ENCODE measurements at regions not wholly inside any gene's neighbourhood (a gene's known extent, or its start where the extent isn't known, plus 50 kb on each side); places are given as distances from the start of the nearest gene placed in this dataset.

DNA sequence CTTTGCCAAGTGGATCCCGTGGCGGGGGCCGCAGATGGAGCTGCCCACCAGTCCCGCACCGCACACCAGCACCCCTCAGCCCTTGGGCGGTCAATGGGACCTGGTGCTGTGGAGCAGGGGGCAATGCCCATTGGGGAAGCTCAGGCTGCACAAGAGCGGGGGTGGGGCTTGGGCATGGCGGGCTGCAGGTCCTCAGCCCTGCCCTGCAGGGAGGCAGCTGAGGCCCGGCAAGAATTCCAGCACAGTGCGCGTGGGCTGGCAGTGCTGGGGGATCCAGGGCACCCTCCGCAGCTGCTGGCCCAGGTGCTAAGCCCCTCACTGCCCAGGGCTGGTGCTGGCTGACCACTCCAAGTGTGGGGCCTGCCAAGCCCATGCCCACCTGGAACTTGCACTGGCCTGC is 136.2 kb upstream of the ANKRD30A start:
- Histone ChIP-seq H3K9ac (ENCODE audit: low read depth, low read length) (no peak overlapping the region), H3K27ac (ENCODE audit: insufficient read depth, low read length) (no peak overlapping the region), H4K8ac (ENCODE audit: low read depth in 2 of 2, low read length in 2 of 2) (no peak overlapping the region), H3K9me1 (ENCODE audit: insufficient read depth, low read length) (no peaks in the 10 kb centered on the region), H4K5ac (ENCODE audit: low read depth, low read length) (no peak overlapping the region), H2BK120ac (ENCODE audit: low read depth, low read length) (no peak overlapping the region), H3K9me3 (ENCODE audit: control insufficient read depth, insufficient read depth, low read length) (peaks cover 8% of the 10 kb centered on the region; the same call in 1 of the 2 replicates), H3K23ac (ENCODE audit: low read depth, low read length) (no peak overlapping the region), H3K4me1 (ENCODE audit: control insufficient read depth, insufficient read depth, low read length) (no peaks in the 10 kb centered on the region), H3K4me2 (ENCODE audit: low read depth, low read length) (no peak overlapping the region), H2BK20ac (ENCODE audit: low read depth, low read length) (no peak overlapping the region), H2AFZ (replicated peaks; ENCODE audit: low read length, poor library complexity) (no peak overlapping the region), H3K4ac (ENCODE audit: low read depth, low read length) (no peak overlapping the region), H2AK5ac (ENCODE audit: low read depth, low read length) (no peak overlapping the region), H2AK9ac (replicated peaks; ENCODE audit: low read depth, low read length, poor library complexity) (no peak overlapping the region), H4K20me1 (ENCODE audit: insufficient read depth, low read length) (no peaks in the 10 kb centered on the region), H3K4me3 (ENCODE audit: insufficient read depth, low read depth, low read length) (no peak overlapping the region), H3K18ac (ENCODE audit: low read depth, low read length) (no peak overlapping the region), H4K91ac (ENCODE audit: insufficient read depth, low read depth, low read length) (no peak overlapping the region), H3K27me3 (ENCODE audit: control insufficient read depth, insufficient read depth, low read length) (no peaks in the 10 kb centered on the region), H3K14ac (replicated peaks; ENCODE audit: low read depth, low read length) (no peak overlapping the region), H3K56ac (ENCODE audit: extremely low read depth, insufficient read depth, low read length) (no peak overlapping the region), H3K36me3 (ENCODE audit: control insufficient read depth, insufficient read depth, low read length) (no peaks in the 10 kb centered on the region), H2BK15ac (ENCODE audit: low read depth, low read length) (no peak overlapping the region), H3K79me1 (ENCODE audit: low read depth in 1 of 2, low read length in 2 of 2) (no peaks in the 10 kb centered on the region), H2BK5ac (ENCODE audit: low read depth, low read length, poor library complexity, severe bottlenecking) (no peak overlapping the region)
- DNase-seq (no peak), ATAC-seq (ENCODE audit: low read depth) (no peak)
- WGBS, 2 experiments (ENCODE audit: extremely low coverage in 2 of 2, insufficient read length in 1 of 2), result 71% methylated on average over 2 of the region's 12 CpGs; no CpG with 5 or more reads in 1 of the 2 experiments
- dilution Hi-C loops (cut with HindIII; ENCODE audit: low sequenced_read_pairs, unreplicated experiment), result no loop called here
- no TSS peak for BruUV-seq (replicated peaks)
- intact Hi-C loops (cut with micrococcal nuclease), result no loop called here
- in situ Hi-C loops (cut with MboI; ENCODE audit: low sequenced_read_pairs), result no loop called here
- CTCF ChIA-PET, result no interaction called here
- POLR2A ChIA-PET (ENCODE audit: unreplicated experiment), result no interaction called here
- TF ChIP-seq CEBPB (IDR thresholded peaks at IDR 0.05; ENCODE audit: low read depth, low read length), result no peak
- no peak for TF ChIP-seq SMC3 (IDR thresholded peaks at IDR 0.05; ENCODE audit: low read depth, low read length)
- TF ChIP-seq BHLHE40 (IDR thresholded peaks at IDR 0.05; ENCODE audit: low read depth, low read length), result no peak
- no peak for TF ChIP-seq MAFK (IDR thresholded peaks at IDR 0.05; ENCODE audit: low read depth, low read length)

Data from IMR-90 (cell line).